ENCODE measurements at regions not wholly inside any gene's neighbourhood (a gene's known extent, or its start where the extent isn't known, plus 50 kb on each side); places are given as distances from the start of the nearest gene placed in this dataset.
"Not testable (repeated sequence)": the region's sequence is repeated elsewhere in the genome, so short reads cannot be mapped to it uniquely, and the experiment has no call there.

DNA sequence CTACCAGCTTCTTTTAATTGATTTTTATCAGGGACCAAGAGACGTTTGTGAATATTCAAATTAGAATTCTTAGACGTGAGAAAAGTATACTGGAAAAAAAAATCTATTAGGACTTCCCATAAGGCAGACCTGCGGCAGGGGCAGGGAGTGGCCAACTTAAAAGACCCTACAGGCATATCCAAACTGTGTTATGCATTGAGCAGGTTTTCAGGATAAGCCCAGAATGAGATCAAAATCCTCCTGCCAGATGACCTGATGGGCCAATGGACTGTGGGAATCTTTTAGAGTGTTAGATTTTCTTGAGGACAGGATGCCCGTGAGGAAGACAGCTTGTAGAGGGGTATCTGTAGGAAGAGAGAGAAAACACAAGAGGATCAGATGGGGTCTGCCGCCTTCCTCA is 391.5 kb downstream of the CD83 start:
- no peak for DNase-seq

- no peak for DNase-seq
Observed at GRCh38 chr6:14510038-14510437, 392.5 kb downstream of the CD83 start.

- DNase-seq: no peak
Observed at GRCh38 chr6:14511061-14511586, 393.6 kb downstream of the CD83 start.

- no peak for DNase-seq
Observed at GRCh38 chr6:14512246-14512645, 394.7 kb downstream of the CD83 start.

DNA sequence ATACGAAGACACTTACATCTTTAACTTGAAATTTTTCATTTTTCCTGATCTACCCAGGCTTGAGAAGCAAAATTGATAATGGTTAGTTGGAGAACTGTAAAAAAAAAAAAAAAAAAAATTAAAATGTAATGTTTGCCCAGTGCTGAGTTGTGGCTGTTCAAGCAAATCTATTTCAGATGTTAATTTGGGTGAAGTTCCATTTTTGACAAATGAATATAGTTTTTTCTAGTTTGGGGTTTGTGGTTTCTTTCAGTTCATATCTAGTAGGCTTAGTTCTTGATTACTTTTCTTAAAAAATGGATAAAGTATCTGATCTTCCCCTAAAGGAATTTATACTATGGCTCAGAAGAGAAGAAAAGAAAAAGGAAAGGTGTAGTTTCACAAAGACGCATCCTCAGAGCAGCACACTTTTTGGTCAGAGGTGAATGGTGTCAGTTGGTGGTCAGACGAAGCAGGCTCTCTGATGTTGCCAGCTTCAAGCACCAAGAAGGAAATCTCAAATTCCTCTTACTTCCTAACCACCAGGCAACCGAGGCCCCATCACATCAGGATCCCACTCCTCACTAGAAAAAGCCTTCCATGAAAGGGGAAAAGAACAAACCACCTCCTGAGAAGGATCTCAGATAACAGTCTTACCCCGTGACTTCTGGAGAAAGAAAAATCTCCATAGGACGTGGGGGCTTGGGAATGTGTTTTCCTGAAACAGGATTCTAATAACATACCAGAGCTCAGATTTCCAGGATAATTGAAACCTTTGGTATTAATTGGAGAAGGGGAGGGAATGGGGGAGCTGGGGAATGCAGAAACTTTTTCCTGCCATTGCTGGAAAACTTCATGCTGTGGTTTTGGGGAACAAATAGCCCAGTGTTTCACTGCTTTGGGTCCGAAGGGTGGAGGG is 396.2 kb downstream of the CD83 start:
- DNase-seq: no peak

DNA sequence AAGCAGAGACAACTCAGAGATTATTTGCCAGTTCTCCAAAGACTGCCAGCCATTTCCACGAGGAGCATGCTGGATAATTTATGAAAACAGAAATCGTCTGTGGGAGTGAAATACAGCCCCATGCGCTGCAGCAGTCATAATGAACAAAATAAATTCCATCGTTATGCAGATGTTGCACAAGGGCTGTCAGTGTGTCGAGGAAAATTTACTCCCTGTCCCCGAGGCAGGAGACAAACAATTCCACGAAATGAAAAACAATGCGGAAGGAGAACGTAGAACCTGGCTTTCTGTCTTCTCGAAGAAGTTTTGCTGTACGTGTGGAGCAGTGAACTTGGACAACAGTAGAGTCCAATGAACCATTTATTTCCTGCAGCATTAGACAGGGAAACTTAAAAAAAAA is 399.4 kb downstream of the CD83 start:
- DNase-seq: no peak

GRCh38 chr6:14517516-14518105 is 400.0 kb downstream of the CD83 start:
- no peak for DNase-seq

GRCh38 chr6:14518515-14519217 is 401.1 kb downstream of the CD83 start:
- no peak for DNase-seq

DNA sequence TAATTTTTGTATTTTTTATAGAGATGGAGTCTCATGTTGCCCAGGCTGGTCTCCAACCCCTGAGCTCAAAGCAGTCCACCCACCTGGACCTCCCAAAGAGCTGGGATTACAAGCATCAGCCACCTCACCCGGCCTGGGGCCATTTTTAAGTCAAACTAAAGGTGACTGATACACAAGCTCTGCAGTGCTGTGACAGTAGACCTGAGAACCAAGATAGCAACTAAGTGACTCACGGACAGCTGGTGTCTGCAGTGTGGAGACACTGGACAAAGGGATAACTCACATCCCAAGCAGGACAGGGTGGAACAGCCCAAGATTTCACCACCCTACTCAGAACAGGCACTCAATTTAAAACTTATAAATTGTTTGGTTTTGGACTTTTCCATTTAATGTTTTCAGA is 402.5 kb downstream of the CD83 start:
- no peak for DNase-seq

DNA sequence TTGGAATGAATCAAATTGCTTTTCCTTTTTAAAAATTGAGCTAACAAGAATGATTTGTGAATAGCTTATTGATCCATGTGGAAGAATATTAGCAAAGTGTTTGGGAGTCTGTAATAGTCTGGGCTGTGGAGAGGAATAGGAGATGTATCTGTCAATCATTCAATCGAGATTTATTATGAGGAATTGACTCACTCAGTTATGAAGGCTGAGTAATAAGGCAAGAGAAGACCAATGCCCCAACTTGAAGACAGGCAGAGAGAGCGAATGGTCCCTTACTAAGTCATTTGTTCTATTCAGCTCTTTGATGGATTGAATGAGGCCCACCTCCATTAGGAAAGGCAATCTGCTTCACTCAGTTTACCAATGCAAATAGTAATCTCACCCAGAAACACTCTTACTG is 403.0 kb downstream of the CD83 start:
- no peak for DNase-seq

- DNase-seq: no peak
Observed at GRCh38 chr6:14521141-14521540, 403.6 kb downstream of the CD83 start.

DNA sequence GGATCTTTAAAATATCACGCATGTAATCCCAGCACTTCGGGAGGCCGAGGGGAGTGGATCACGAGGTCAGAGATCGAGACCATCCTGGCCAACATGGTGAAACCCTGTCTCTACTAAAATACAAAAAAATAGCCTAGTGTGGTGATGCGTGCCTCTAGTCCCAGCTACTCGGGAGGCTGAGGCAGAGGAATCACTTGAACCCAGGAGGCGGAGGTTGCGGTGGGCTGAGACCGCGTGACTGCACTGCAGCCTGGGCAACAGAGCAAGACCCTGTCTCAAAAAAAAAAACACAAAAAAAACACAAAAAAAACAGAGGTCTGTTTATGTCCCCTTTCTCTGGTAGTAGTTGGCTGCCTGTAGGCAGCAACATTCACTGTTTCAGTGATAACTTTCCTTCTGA is 404.3 kb downstream of the CD83 start:
- DNase-seq: not testable (repeated sequence)

- no peak for DNase-seq
Observed at GRCh38 chr6:14524319-14524718, 406.7 kb downstream of the CD83 start.

- no peak for DNase-seq
Observed at GRCh38 chr6:14530385-14530784, 412.8 kb downstream of the CD83 start.

- no peak for DNase-seq
Observed at GRCh38 chr6:14533446-14533845, 415.9 kb downstream of the CD83 start.

DNA sequence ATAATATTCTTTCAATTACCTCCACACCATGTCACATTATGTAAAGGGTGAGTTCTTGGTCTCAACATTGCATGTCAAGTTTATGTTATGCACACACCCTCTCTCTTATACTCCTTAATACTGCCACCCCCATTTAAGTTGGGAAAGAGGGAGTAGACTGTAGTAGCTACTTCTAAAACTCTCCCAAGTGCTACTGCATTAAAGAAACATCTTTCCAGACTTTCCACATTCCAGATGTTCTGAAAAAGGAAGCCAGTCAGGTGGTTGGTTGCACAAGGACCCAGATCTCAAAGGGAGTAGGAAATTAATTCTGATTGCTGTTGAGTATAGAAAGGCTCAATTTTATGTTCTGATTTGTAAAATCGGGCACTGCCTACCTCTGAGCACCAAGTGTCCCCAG is 419.5 kb downstream of the CD83 start:
- DNase-seq: no peak

DNA sequence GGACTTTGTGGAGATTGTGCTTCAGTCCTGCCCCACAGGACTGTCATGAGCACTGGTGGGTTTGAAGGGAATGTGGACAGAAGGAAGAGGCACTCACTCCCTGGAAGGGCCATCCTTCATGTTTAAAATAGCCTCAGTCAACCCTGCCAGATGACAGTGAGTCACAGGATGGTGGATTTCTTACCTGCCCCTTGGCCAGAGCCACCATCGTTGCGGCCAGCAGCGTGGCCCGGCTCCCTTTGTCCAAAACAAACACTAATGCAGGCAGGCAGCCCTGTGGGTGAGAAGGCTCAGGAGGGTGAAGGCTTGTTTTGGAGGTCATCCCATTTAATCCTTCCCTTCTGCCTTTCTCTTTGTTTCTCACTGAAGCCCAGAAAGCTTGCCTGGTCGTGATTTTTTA is 422.7 kb downstream of the CD83 start:
- DNase-seq: no peak

DNA sequence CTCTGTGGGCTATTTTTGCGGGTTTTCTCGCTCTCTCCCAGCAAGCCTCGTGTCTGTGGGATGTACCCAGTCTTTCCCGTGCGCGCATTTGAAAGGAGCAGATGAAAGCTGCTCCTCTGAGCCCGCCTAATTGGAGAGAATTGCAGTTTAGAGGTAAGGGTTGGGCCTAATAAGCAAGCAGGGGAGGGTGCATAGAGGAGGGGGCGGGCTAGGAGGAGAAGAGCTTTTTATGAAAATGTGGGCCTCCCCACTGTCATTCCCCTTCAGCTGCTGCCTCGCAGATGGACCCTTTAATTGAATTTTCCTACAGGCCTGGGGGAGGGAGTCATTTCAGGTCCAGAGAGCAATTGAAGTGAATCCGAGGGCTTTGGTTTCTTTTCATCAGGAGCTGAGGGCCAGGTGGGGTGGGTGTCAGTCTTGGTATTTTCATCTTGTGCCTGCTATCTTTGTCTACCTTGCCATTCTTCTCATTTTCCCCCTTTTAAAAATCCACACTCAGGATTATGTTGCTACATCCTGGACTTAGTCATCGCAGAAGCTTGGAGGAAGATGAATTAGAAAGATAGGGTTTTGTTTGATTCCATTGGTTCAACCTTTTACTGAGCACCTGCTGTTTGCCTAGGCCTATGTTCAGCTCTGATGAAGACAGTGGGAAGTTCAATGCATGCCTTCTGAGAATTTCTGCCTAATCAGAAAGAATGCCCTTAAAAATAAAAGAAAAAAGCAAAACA is 423.4 kb downstream of the CD83 start:
- no peak for DNase-seq

DNA sequence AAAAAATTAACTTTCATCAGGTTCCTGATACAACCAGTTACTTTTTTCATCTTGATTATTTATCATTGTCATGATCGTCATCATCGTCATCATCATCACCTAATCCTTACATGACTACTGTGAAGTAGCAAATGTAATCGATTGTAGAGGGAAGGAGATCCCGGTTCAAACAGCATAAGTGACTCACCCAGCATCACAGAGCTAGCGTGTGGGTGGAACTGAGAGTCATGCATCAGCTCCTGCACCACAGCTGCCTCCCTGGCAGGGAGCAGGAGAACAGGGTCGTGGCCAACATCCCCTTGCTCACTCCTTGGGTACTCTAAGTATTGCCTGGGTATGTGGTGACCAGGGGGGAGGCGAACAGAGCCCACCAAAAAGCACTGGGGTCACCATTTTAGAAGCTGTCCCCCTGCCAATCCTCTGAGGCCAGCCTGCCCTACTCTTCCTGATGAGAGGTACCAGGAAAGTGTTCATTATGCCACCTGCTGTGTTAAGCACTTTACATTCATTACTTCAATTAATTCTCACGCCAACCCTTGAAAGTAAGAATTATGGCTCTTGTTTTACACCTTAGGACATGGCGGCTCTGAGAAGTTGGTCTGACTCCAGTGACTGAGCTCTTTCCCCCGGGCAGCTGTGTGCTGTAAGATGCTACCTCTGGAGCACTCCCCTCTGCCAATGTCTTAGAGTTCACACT is 425.2 kb downstream of the CD83 start:
- no peak for DNase-seq

DNA sequence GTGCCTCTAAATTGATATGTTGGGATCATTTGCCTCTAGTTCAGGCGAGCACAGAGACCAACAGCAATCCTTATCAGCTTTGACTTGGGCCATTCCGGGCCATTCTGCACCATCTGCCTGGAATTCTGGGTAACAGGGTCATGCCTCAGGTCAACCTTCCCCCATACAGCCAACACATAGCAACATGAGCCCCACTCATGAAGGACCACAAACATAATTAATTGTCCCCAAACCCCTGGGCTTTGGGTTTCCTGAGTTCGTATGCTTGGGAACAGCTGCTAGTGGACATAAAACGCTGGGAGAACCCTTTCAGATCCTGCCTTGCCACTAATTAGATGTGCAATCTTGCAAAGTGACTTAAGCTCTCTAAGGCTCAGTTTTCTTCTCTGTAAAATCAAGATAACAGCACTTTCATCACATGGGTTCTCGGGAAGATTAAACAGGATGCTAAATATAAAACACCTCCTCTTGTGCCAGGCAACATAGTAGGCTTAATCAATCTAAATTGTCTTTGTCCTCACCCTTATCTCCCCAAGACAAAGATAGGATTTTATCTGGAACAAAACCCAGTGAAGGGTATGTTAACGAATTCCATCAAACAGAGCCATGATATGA is 426.5 kb downstream of the CD83 start:
- DNase-seq: no peak

DNA sequence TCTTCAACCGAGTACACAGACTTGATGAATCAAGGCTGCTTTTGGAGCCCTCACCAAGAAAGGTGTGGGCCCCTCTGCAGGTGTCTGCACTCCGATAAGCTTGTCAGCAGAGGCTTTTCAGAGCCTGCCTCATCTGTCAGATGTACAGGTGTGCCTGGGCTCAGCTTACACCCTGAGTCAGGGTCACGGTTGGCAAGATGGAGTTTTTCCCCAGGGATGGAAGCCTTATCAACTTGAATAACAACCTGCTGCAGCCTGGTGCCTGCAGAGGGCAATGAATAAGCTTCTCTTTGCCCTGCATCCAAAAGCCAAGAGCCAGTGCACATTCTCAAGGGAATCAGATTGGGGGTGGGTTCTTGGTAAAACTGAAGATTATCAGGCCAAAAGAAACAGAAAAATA is 427.1 kb downstream of the CD83 start:
- no peak for DNase-seq

DNA sequence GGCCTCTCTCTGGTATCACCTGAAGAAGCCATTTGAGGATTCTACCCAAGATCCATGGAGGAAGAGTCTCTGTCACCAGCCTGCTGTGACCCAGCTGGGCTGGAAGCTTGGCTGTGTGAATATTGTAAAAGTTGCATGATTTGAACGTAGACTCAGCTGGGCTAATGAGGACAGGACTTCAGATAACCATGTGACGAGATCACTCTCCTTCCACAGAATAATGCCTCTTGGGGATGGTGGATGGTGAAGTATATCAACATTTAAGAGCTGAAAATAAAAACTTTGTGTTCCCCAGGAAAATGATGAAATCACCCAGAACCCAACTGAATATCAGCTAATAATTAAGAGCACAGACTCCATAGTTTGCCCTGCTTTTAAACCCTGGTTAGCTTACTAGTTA is 427.9 kb downstream of the CD83 start:
- no peak for DNase-seq

All from SHP77 (cell line).